Mucosa of descending colon (tissue), 3 donors: ENCODE measurements at regions not wholly inside any gene's neighbourhood (a gene's known extent, or its start where the extent isn't known, plus 50 kb on each side); places are given as distances from the start of the nearest gene placed in this dataset.
A peak's percentile ranks its signal among the peaks of the same experiment; 100 is the strongest.

ENCODE experiments used
- ATAC-seq: fragments of 200-7000 bp; cut with Tn5 transposase; one replicate; pipeline ENCODE4 v1.9.1; 2020; ENCODE audit warnings: mild to moderate bottlenecking, moderate library complexity
- DNase-seq, 3 donors: peaks; one replicate each; pipeline ENCODE4 v3.0.0-alpha.2; 2020
- H3K36me3 ChIP-seq: fragments of 200-600 bp; one replicate; pipeline ENCODE4 v1.8.0; 2021; ENCODE audit warnings: low read depth, mild to moderate bottlenecking
- H3K4me1 ChIP-seq: fragments of 200-600 bp; one replicate; pipeline ENCODE4 v1.8.0; 2021; ENCODE audit warnings: low read depth, mild to moderate bottlenecking
- H3K4me3 ChIP-seq: fragments of 200-600 bp; one replicate; pipeline ENCODE4 v1.8.0; 2021; ENCODE audit warnings: mild to moderate bottlenecking
- H3K9me3 ChIP-seq: fragments of 200-600 bp; one replicate; pipeline ENCODE4 v1.8.0; 2021; ENCODE audit warnings: mild to moderate bottlenecking
- intact Hi-C, 2 donors: fragments of 100-400 bp; cut with DNase I in 1 of 2; cut with micrococcal nuclease in 1 of 2; formaldehyde crosslinking; loops; one replicate each; pipeline versions ENCODE4 v1.11.0 to v1.11.1; 2022; cut with DNase I, micrococcal nuclease
- TF ChIP-seq, protein P1 (sequence below): fragments of 200-600 bp; IDR thresholded peaks from one replicate; pipeline ENCODE4 v1.8.0; 2022; ENCODE audit warnings: antibody characterized with exemption, mild to moderate bottlenecking
- donor health status: DM: no; HTN: no; CAD: no; lungs with moderate emphysema.
- donor health status: DM: no; HTN: no; CAD: no.
- donor health status: DM: no; HTN: yes; CAD: no.

DNA sequence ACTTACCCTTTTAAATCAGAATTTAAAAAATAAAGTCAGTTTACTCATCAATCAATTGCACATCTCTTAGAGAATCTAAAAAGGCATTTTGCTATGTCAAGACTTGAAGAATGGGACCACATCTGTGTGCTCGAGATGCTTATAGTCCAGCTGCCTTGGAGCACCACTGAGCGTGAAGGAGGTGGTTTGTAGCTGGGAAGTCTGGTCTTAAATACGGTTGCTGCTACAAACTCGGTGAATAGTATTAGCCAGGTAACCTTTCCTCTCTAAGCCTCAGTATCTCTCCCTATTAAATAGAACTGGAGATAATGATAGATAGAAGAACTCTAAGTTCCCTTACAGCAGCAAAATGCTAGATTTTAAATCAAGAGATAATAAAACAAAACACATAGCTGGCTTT is 289.7 kb downstream of the TRIB2 start:
- ATAC-seq (no peak), DNase-seq (no peak)
- TF ChIP-seq, protein P1, sequence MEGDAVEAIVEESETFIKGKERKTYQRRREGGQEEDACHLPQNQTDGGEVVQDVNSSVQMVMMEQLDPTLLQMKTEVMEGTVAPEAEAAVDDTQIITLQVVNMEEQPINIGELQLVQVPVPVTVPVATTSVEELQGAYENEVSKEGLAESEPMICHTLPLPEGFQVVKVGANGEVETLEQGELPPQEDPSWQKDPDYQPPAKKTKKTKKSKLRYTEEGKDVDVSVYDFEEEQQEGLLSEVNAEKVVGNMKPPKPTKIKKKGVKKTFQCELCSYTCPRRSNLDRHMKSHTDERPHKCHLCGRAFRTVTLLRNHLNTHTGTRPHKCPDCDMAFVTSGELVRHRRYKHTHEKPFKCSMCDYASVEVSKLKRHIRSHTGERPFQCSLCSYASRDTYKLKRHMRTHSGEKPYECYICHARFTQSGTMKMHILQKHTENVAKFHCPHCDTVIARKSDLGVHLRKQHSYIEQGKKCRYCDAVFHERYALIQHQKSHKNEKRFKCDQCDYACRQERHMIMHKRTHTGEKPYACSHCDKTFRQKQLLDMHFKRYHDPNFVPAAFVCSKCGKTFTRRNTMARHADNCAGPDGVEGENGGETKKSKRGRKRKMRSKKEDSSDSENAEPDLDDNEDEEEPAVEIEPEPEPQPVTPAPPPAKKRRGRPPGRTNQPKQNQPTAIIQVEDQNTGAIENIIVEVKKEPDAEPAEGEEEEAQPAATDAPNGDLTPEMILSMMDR, result no peak
- Histone ChIP-seq H3K9me3 (no peaks in the 10 kb centered on the region), H3K4me1 (no peaks in the 10 kb centered on the region), H3K4me3 (no peak overlapping the region), H3K36me3 (no peaks in the 10 kb centered on the region)
- intact Hi-C loops, result loop anchor here (2.0 to 10.0 kb wide), 3 partner anchors 1142 to 1182 kb away; no protein-coding TSS in a partner anchor

DNA sequence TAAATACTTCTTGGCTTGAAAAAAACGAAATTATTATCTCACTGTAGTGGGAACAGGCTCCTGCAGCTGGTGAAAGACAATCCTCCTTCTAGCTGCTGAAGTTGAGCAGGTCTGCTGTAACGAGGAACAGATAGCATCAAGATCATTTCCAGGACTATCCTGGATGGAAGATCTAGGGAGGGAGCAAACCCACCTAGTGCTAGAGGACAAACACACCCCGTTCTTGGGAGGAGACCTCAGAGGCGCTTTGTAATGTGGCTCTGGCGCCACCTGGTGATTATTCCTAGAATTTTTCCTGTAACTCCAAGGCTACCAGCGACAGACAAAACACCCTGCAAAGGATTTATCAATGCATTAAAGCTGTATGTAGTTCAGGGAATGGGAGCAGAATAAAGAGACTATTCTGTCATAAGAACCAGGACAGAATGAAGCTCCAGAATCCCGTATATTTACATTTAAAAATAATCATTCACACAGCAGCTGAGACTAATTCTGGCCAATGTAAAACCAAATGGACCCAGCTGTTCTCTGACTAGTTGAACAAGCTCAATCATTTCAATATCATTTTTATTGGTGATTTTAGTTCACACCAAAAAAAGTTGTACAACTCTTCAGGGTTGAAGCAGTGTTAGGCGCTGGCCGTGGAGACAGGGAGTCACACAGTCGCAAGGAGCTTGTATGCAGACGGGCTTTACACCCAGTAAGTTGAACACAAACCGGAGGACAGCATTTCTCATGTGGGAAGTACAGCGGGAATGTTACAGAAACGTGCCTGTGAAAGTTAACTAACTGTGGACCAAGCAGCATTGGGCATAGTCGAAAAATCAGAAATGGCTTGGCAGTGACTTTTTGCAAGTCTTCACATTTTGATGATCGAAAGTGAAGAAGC is 290.3 kb downstream of the TRIB2 start:
- no peaks in the 10 kb centered on the region for H3K9me3 ChIP-seq
- no peak overlapping the region for H3K4me3 ChIP-seq
- TF ChIP-seq, protein P1, result peak; percentile 68
- ATAC-seq (peak; percentile 69), DNase-seq (peak in 2 of 3 donors; percentile 30 to 73)
- intact Hi-C loops, result loop anchor here (2.0 to 10.0 kb wide), 3 partner anchors 1142 to 1182 kb away; no protein-coding TSS in a partner anchor
- H3K36me3 ChIP-seq, result no peaks in the 10 kb centered on the region
- no peaks in the 10 kb centered on the region for H3K4me1 ChIP-seq

DNA sequence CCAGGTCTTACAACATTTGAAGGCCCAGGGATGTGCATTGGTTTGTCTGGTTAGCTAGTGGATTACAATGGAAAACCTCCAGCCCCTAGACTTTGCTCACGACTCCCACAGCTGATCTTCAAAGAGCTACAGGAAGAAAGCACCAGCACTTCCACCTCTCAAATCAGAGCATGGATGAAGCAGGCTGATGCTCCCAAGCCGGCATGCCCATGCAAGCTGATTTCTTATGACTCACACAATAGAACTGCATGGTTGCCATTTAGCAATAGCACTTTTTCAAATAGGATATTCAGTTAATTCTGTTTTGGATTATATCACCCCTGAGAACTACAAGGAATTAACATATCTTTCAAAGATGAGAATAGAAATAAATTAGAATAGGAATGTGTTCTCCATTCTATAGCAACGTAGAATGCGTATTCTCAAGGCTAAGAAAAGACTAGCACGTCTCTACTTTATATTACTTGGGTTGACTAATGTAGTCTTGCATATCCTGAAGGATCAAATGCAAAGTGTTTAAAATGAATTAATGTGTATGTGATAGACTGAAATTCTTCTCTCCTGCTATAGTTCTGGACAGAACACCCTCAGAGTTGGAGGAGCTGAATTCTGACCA is 292.4 kb downstream of the TRIB2 start:
- no peaks in the 10 kb centered on the region for H3K36me3 ChIP-seq
- intact Hi-C loops, result loop anchor here in 1 of 2 donors (10.0 kb wide), 2 partner anchors 1144 to 1184 kb away; no protein-coding TSS in a partner anchor
- TF ChIP-seq, protein P1, result no peak
- no peak for ATAC-seq
- DNase-seq, result no peak
- H3K4me3 ChIP-seq, result no peak overlapping the region
- H3K4me1 ChIP-seq, result no peaks in the 10 kb centered on the region
- H3K9me3 ChIP-seq, result no peaks in the 10 kb centered on the region

DNA sequence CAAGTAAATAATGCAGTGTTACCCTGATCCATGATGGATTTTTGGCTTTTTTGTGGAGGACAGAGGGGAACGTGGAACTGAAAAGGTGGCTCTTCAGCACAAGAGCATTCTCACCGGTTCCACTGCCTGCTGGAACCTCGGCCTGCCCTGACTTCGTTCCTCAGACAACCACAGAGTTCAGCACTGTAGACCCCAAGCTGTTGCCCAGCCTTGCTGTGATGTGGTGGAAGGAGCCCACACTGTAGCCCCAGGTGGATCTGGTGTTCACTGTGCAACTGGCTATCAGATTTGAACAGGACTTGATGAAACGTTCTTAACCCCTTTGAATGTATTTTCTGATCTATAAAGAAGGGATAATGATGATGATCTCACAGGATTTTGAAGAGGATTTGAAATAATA is 293.5 kb downstream of the TRIB2 start:
- intact Hi-C loops, result no loop called here
- no peaks in the 10 kb centered on the region for H3K9me3 ChIP-seq
- no peak for ATAC-seq

DNA sequence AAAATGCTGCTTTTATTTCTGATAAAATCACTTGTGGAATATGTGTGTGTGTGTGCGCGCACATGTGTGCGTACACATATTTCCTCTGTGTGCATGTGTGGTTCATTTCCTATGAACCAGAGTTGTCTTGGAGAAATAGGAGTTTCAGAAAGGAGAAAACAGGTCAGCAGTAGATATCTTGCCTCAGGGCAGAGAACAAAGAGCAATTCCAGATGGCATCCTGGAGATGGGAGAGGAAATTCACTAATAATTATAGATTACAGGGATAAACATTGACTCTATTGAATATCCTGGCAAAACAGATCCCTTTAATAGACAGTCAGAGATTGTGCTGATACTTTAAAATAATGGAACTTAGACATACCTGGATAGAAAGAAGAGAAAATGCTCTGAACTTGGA is 298.0 kb downstream of the TRIB2 start:
- ATAC-seq, result no peak
- DNase-seq, result no peak
- no peaks in the 10 kb centered on the region for H3K4me1 ChIP-seq
- no peaks in the 10 kb centered on the region for H3K9me3 ChIP-seq
- no peak overlapping the region for H3K4me3 ChIP-seq
- intact Hi-C loops, result no loop called here
- H3K36me3 ChIP-seq, result no peaks in the 10 kb centered on the region
- TF ChIP-seq, protein P1, result no peak

More for the DNA sequence above, 293.5 kb downstream of the TRIB2 start:
- Histone ChIP-seq H3K4me3 (no peak overlapping the region), H3K4me1 (no peaks in the 10 kb centered on the region), H3K36me3 (no peaks in the 10 kb centered on the region)
- DNase-seq, result no peak
- TF ChIP-seq, protein P1, result no peak
